Right ventricle myocardium inferior (tissue), 1 donor: ENCODE measurements at regions not wholly inside any gene's neighbourhood (a gene's known extent, or its start where the extent isn't known, plus 50 kb on each side); places are given as distances from the start of the nearest gene placed in this dataset.

Experiments
- ATAC-seq: fragments of 200-7000 bp; cut with Tn5 transposase; one replicate; pipeline ENCODE4 v1.9.1; 2020; ENCODE audit warnings: mild to moderate bottlenecking, moderate library complexity
- DNase-seq: peaks from one replicate; pipeline ENCODE4 v3.0.0; 2021; ENCODE audit errors: missing footprints
- intact Hi-C: fragments of 100-400 bp; cut with DNase I; formaldehyde crosslinking; loops from one replicate; pipeline ENCODE4 v1.11.0; 2022
- donor health status: DM: no; HTN: yes; CAD: no; lungs with severe emphysema.

GRCh38 chr10:36388166-36388565 is 737.2 kb upstream of the ANKRD30A start:
- ATAC-seq (no peak), DNase-seq (no peak)
- intact Hi-C loops, result no loop called here

- intact Hi-C loops, result no loop called here
- ATAC-seq (no peak), DNase-seq (no peak)
Measured at GRCh38 chr10:36385693-36386092, 739.7 kb upstream of the ANKRD30A start.

GRCh38 chr10:36383349-36383748 is 741.3 kb upstream of the FZD8 start:
- ATAC-seq, result no peak
- DNase-seq, result no peak
- intact Hi-C loops, result no loop called here

GRCh38 chr10:36381748-36382147 is 739.7 kb upstream of the FZD8 start:
- ATAC-seq (no peak), DNase-seq (no peak)
- intact Hi-C loops, result no loop called here

GRCh38 chr10:36380538-36380937 is 738.4 kb upstream of the FZD8 start:
- ATAC-seq, result no peak

GRCh38 chr10:36375107-36375506 is 733.0 kb upstream of the FZD8 start:
- no peak for DNase-seq
- no peak for ATAC-seq
- intact Hi-C loops, result no loop called here

More at GRCh38 chr10:36380538-36380937, 738.4 kb upstream of the FZD8 start:
- DNase-seq, result no peak
- intact Hi-C loops, result no loop called here

- intact Hi-C loops, result no loop called here
- ATAC-seq (no peak), DNase-seq (no peak)
Measured at GRCh38 chr10:36373424-36374096, 731.5 kb upstream of the FZD8 start.

GRCh38 chr10:36367362-36367761 is 725.3 kb upstream of the FZD8 start:
- DNase-seq, result no peak
- no peak for ATAC-seq

GRCh38 chr10:36366843-36367242 is 724.7 kb upstream of the FZD8 start:
- intact Hi-C loops, result no loop called here
- DNase-seq (no peak), ATAC-seq (no peak)

More at GRCh38 chr10:36367362-36367761, 725.3 kb upstream of the FZD8 start:
- intact Hi-C loops, result no loop called here

- intact Hi-C loops, result no loop called here
- ATAC-seq, result no peak
Measured at GRCh38 chr10:36366065-36366464, 724.0 kb upstream of the FZD8 start.

GRCh38 chr10:36362257-36362656 is 720.2 kb upstream of the FZD8 start:
- intact Hi-C loops, result no loop called here
- DNase-seq, result no peak
- ATAC-seq, result no peak

More at GRCh38 chr10:36366065-36366464, 724.0 kb upstream of the FZD8 start:
- no peak for DNase-seq

GRCh38 chr10:36358736-36359135 is 716.6 kb upstream of the FZD8 start:
- ATAC-seq (no peak), DNase-seq (no peak)
- intact Hi-C loops, result no loop called here

- DNase-seq (no peak), ATAC-seq (no peak)
- intact Hi-C loops, result no loop called here
Measured at GRCh38 chr10:36354633-36355032, 712.5 kb upstream of the FZD8 start.

- DNase-seq (no peak), ATAC-seq (peak; percentile 76)
- intact Hi-C loops, result no loop called here
Measured at GRCh38 chr10:36351159-36351558, 709.1 kb upstream of the FZD8 start.

GRCh38 chr10:36349445-36350078 is 707.5 kb upstream of the FZD8 start:
- ATAC-seq, result peak; percentile 60
- intact Hi-C loops, result no loop called here

GRCh38 chr10:36345807-36346206 is 703.7 kb upstream of the FZD8 start:
- intact Hi-C loops, result no loop called here

More at GRCh38 chr10:36349445-36350078, 707.5 kb upstream of the FZD8 start:
- DNase-seq, result no peak

GRCh38 chr10:36345175-36345533 is 703.1 kb upstream of the FZD8 start:
- ATAC-seq (no peak), DNase-seq (no peak)
- intact Hi-C loops, result no loop called here

More at GRCh38 chr10:36345807-36346206, 703.7 kb upstream of the FZD8 start:
- ATAC-seq (no peak), DNase-seq (no peak)

GRCh38 chr10:36344240-36345174 is 702.4 kb upstream of the FZD8 start:
- intact Hi-C loops, result no loop called here
- DNase-seq (no peak), ATAC-seq (no peak)

GRCh38 chr10:36342781-36343180 is 700.7 kb upstream of the FZD8 start:
- ATAC-seq, result no peak
- intact Hi-C loops, result no loop called here
- no peak for DNase-seq

- DNase-seq, result no peak
- no peak for ATAC-seq
- intact Hi-C loops, result no loop called here
Measured at GRCh38 chr10:36341471-36341870, 699.4 kb upstream of the FZD8 start.
